Lower leg skin (tissue), 3 donors: ENCODE measurements at regions not wholly inside any gene's neighbourhood (a gene's known extent, or its start where the extent isn't known, plus 50 kb on each side); places are given as distances from the start of the nearest gene placed in this dataset.

Experiments used
- POLR2A ChIP-seq, 2 donors: fragments of 450-650 bp; IDR thresholded peaks; one replicate each; pipeline ENCODE4 v1.6.1; 2016 to 2017; ENCODE audit warnings: antibody characterized with exemption in 2 of 2, mild to moderate bottlenecking in 1 of 2, moderate library complexity in 1 of 2
- TF ChIP-seq, protein P1 (sequence below), 3 donors: fragments of 450-650 bp; IDR thresholded peaks; one replicate each; pipeline ENCODE4 v1.5.1; 2016; ENCODE audit warnings: antibody characterized with exemption in 3 of 3, mild to moderate bottlenecking in 3 of 3, moderate library complexity in 2 of 3

DNA sequence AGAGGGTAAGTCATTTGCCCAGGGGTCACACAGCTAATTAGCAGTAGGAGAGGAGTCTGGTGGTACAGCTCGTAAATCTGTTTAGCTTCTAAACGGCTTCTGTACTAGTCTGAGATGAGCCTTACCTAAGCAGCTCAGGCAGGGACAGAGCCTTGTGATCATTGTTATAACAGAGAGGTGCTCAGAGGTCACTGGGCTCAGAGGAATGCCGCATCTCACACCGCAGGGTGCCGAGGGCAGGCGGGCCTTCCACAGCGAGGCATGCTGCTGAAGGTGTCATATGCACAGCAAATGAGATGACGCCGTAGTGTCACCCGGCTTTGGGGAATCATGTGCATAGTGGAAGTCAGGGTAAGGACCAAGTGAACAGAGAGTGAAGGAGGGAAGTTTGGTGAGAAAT is 305.2 kb upstream of the FMN2 start:
- TF ChIP-seq, protein P1, sequence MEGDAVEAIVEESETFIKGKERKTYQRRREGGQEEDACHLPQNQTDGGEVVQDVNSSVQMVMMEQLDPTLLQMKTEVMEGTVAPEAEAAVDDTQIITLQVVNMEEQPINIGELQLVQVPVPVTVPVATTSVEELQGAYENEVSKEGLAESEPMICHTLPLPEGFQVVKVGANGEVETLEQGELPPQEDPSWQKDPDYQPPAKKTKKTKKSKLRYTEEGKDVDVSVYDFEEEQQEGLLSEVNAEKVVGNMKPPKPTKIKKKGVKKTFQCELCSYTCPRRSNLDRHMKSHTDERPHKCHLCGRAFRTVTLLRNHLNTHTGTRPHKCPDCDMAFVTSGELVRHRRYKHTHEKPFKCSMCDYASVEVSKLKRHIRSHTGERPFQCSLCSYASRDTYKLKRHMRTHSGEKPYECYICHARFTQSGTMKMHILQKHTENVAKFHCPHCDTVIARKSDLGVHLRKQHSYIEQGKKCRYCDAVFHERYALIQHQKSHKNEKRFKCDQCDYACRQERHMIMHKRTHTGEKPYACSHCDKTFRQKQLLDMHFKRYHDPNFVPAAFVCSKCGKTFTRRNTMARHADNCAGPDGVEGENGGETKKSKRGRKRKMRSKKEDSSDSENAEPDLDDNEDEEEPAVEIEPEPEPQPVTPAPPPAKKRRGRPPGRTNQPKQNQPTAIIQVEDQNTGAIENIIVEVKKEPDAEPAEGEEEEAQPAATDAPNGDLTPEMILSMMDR (IDR thresholded peaks at IDR 0.05): no peak
- no peak for TF ChIP-seq POLR2A (IDR thresholded peaks at IDR 0.05)
